GM12864 (cell line): ENCODE measurements at regions not wholly inside any gene's neighbourhood (a gene's known extent, or its start where the extent isn't known, plus 50 kb on each side); places are given as distances from the start of the nearest gene placed in this dataset.
A peak's percentile ranks its signal among the peaks of the same experiment; 100 is the strongest.

Experiments
- DNase-seq: peaks from one replicate; pipeline ENCODE4 v3.0.0-alpha.2; 2011; ENCODE audit warnings: low read depth
- H3K4me3 ChIP-seq: 2 replicates; pipeline ENCODE4 v1.5.1; 2011; ENCODE audit warnings: mild to moderate bottlenecking, low read depth, low read length, control low read depth
- CTCF ChIP-seq: IDR thresholded peaks from 2 replicates; pipeline ENCODE4 v1.5.1; 2011; ENCODE audit warnings: low read depth, mild to moderate bottlenecking, moderate library complexity, low read length, control low read depth, inconsistent platforms; ENCODE audit errors: missing control alignments

GRCh38 chr3:181134873-181135272 lies 145.3 kb upstream of the DNAJC19 start:
- DNase-seq, result no peak
- TF ChIP-seq CTCF, result no peak
- H3K4me3 ChIP-seq, result no peak overlapping the region

GRCh38 chr3:181133832-181134231 lies 144.3 kb upstream of the DNAJC19 start:
- H3K4me3 ChIP-seq, result no peak overlapping the region
- no peak for TF ChIP-seq CTCF
- DNase-seq, result no peak

- DNase-seq, result no peak
- H3K4me3 ChIP-seq, result no peak overlapping the region
- no peak for TF ChIP-seq CTCF
Measured at GRCh38 chr3:181105646-181106045, 116.1 kb upstream of the DNAJC19 start.

GRCh38 chr3:181103605-181104004 lies 114.1 kb upstream of the DNAJC19 start:
- DNase-seq, result peak; percentile 4
- no peak overlapping the region for H3K4me3 ChIP-seq
- peak; percentile 49 for TF ChIP-seq CTCF

GRCh38 chr3:181086011-181086410 lies 96.5 kb upstream of the DNAJC19 start:
- no peak for DNase-seq
- H3K4me3 ChIP-seq, result no peak overlapping the region
- TF ChIP-seq CTCF, result no peak

- no peak for TF ChIP-seq CTCF
Measured at GRCh38 chr3:181081930-181082329, 92.4 kb upstream of the DNAJC19 start.

GRCh38 chr3:181076558-181076957 lies 87.0 kb upstream of the DNAJC19 start:
- TF ChIP-seq CTCF, result no peak
- H3K4me3 ChIP-seq, result no peak overlapping the region
- no peak for DNase-seq

More at GRCh38 chr3:181081930-181082329, 92.4 kb upstream of the DNAJC19 start:
- DNase-seq, result no peak
- no peak overlapping the region for H3K4me3 ChIP-seq
